HEK293 (cell line): ENCODE measurements at regions not wholly inside any gene's neighbourhood (a gene's known extent, or its start where the extent isn't known, plus 50 kb on each side); places are given as distances from the start of the nearest gene placed in this dataset.

Source experiments
- BCL11A ChIP-seq: fragments of 450-650 bp; formaldehyde crosslinking; IDR thresholded peaks from 2 replicates; pipeline ENCODE4 v1.5.1; 2016; ENCODE audit warnings: low read depth, missing biosample characterization, missing genetic modification characterization
- REPIN1 ChIP-seq: fragments of 450-650 bp; formaldehyde crosslinking; IDR thresholded peaks from 2 replicates; pipeline ENCODE4 v1.5.1; 2017; ENCODE audit warnings: missing biosample characterization, missing genetic modification characterization, low read depth
- ZFP37 ChIP-seq: fragments of 450-650 bp; formaldehyde crosslinking; IDR thresholded peaks from 2 replicates; pipeline ENCODE4 v1.5.1; 2016; ENCODE audit warnings: missing biosample characterization, missing genetic modification characterization
- ZNF146 ChIP-seq: fragments of 450-650 bp; formaldehyde crosslinking; IDR thresholded peaks from 2 replicates; pipeline ENCODE4 v1.5.1; 2016; ENCODE audit warnings: missing biosample characterization, missing genetic modification characterization
- ZNF311 ChIP-seq: fragments of 450-650 bp; formaldehyde crosslinking; IDR thresholded peaks from 2 replicates; pipeline ENCODE4 v1.5.1; 2017; ENCODE audit warnings: missing biosample characterization, missing genetic modification characterization, borderline replicate concordance
- ZNF324 ChIP-seq: fragments of 450-650 bp; formaldehyde crosslinking; IDR thresholded peaks from 2 replicates; pipeline ENCODE4 v1.5.1; 2016; ENCODE audit warnings: missing biosample characterization, missing genetic modification characterization
- ZNF626 ChIP-seq: fragments of 450-650 bp; sonication (Bioruptor Pico); formaldehyde crosslinking; IDR thresholded peaks from 2 replicates; pipeline ENCODE4 v1.5.1; 2018; ENCODE audit warnings: missing biosample characterization, missing genetic modification characterization, inconsistent platforms
- ZNF660 ChIP-seq: fragments of 450-650 bp; IDR thresholded peaks from 2 replicates; pipeline ENCODE4 v1.5.1; 2018; ENCODE audit warnings: missing biosample characterization, mild to moderate bottlenecking, missing genetic modification characterization
- ZNF791 ChIP-seq: fragments of 450-650 bp; formaldehyde crosslinking; IDR thresholded peaks from 2 replicates; pipeline ENCODE4 v1.5.1; 2016; ENCODE audit warnings: missing biosample characterization, missing genetic modification characterization
- TF ChIP-seq, protein P1 (sequence below): fragments of 450-650 bp; formaldehyde crosslinking; IDR thresholded peaks from 2 replicates; pipeline ENCODE4 v1.5.1; 2016; ENCODE audit warnings: missing biosample characterization, missing genetic modification characterization
- TF ChIP-seq, protein P2 (sequence below): fragments of 450-650 bp; formaldehyde crosslinking; IDR thresholded peaks from 2 replicates; pipeline ENCODE4 v1.5.1; 2016; ENCODE audit warnings: missing biosample characterization, missing genetic modification characterization

DNA sequence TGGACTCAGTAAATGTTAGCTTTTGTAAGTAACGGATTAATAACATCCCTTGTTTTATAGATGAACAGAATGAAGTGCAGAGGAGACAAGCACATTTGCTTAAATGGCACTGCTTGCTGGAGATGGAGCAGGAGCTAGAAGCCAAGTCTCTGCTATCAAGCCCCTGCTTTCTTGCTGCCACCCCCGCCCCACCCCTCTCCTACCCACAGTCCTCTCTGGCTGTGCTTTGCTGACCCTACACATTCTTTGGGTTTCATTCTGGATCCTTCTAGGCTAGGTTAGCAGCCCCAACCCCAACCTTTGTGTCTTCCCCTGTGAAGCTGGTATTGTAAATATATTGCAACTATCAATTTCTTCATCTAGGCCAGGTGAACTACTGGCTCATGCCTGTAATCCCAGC, 77.5 kb upstream of the CAPZB start:
- TF ChIP-seq, protein P1, sequence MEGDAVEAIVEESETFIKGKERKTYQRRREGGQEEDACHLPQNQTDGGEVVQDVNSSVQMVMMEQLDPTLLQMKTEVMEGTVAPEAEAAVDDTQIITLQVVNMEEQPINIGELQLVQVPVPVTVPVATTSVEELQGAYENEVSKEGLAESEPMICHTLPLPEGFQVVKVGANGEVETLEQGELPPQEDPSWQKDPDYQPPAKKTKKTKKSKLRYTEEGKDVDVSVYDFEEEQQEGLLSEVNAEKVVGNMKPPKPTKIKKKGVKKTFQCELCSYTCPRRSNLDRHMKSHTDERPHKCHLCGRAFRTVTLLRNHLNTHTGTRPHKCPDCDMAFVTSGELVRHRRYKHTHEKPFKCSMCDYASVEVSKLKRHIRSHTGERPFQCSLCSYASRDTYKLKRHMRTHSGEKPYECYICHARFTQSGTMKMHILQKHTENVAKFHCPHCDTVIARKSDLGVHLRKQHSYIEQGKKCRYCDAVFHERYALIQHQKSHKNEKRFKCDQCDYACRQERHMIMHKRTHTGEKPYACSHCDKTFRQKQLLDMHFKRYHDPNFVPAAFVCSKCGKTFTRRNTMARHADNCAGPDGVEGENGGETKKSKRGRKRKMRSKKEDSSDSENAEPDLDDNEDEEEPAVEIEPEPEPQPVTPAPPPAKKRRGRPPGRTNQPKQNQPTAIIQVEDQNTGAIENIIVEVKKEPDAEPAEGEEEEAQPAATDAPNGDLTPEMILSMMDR (tag by site-specific recombination): no peak
- no peak for TF ChIP-seq REPIN1 (tag by site-specific recombination)
- TF ChIP-seq ZNF324 (tag by site-specific recombination): no peak
- TF ChIP-seq ZNF660 (tag by site-specific recombination): no peak
- no peak for TF ChIP-seq ZNF311
- TF ChIP-seq, protein P2, sequence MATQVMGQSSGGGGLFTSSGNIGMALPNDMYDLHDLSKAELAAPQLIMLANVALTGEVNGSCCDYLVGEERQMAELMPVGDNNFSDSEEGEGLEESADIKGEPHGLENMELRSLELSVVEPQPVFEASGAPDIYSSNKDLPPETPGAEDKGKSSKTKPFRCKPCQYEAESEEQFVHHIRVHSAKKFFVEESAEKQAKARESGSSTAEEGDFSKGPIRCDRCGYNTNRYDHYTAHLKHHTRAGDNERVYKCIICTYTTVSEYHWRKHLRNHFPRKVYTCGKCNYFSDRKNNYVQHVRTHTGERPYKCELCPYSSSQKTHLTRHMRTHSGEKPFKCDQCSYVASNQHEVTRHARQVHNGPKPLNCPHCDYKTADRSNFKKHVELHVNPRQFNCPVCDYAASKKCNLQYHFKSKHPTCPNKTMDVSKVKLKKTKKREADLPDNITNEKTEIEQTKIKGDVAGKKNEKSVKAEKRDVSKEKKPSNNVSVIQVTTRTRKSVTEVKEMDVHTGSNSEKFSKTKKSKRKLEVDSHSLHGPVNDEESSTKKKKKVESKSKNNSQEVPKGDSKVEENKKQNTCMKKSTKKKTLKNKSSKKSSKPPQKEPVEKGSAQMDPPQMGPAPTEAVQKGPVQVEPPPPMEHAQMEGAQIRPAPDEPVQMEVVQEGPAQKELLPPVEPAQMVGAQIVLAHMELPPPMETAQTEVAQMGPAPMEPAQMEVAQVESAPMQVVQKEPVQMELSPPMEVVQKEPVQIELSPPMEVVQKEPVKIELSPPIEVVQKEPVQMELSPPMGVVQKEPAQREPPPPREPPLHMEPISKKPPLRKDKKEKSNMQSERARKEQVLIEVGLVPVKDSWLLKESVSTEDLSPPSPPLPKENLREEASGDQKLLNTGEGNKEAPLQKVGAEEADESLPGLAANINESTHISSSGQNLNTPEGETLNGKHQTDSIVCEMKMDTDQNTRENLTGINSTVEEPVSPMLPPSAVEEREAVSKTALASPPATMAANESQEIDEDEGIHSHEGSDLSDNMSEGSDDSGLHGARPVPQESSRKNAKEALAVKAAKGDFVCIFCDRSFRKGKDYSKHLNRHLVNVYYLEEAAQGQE: no peak
- TF ChIP-seq ZNF791: no peak
- TF ChIP-seq BCL11A (tag by site-specific recombination): no peak
- TF ChIP-seq ZNF146 (tag by site-specific recombination): no peak
- no peak for TF ChIP-seq ZNF626
- TF ChIP-seq ZFP37 (tag by site-specific recombination): no peak
